ENCODE measurements at regions not wholly inside any gene's neighbourhood (a gene's known extent, or its start where the extent isn't known, plus 50 kb on each side); places are given as distances from the start of the nearest gene placed in this dataset.

DNA sequence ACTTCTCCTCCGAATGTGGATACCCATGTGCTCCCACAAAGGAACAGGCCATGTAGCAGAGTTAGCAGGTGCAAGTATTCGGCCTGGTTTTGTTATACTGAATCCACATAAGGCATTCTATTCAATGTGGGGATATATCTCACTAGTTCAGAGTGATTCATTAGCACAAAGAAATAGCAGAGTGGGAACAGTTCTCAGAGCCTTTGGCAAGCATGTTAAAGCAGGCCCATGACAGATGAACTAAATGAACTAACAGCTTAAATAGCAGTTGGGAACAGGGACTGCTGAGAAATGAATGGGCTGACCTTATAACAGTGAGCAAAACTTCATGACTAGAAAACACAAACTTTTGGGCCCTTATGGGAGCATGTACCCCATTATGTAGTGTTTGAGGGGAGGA is 352.0 kb downstream of the FLRT2 start:
- Histone ChIP-seq H3K27ac (no peak overlapping the region), H3K9me3 (ENCODE audit: insufficient read depth, low read depth) (no peaks in the 10 kb centered on the region), H3K27me3 (ENCODE audit: insufficient read depth, low read depth) (no peaks in the 10 kb centered on the region), H3K36me3 (ENCODE audit: low read depth) (no peaks in the 10 kb centered on the region), H3K4me3 (no peak overlapping the region), H3F3A (ENCODE audit: insufficient read depth, low read depth) (no peaks in the 10 kb centered on the region), H3K4me2 (no peak overlapping the region), H3K4me1 (replicated peaks; ENCODE audit: insufficient read depth) (no peaks in the 10 kb centered on the region), H3K9me2 (ENCODE audit: insufficient read depth) (no peaks in the 10 kb centered on the region), H3K79me2 (ENCODE audit: low read depth) (no peaks in the 10 kb centered on the region), H2AFZ (no peak overlapping the region), H4K20me1 (ENCODE audit: insufficient read depth) (no peaks in the 10 kb centered on the region)
- intact Hi-C loops (cut with micrococcal nuclease; ENCODE audit: unreplicated experiment), result no loop called here
- POLR2A ChIA-PET (ENCODE audit: unreplicated experiment), result no interaction called here
- no peak for DNase-seq
- no peak for TF ChIP-seq CTCF (conservative IDR thresholded peaks at IDR 0.05)
- TF ChIP-seq EZH2 (IDR thresholded peaks at IDR 0.05; ENCODE audit: low read depth), result no peak
- CTCF ChIA-PET, result no interaction called here
- no TSS peak for BruUV-seq (replicated peaks)

DNA sequence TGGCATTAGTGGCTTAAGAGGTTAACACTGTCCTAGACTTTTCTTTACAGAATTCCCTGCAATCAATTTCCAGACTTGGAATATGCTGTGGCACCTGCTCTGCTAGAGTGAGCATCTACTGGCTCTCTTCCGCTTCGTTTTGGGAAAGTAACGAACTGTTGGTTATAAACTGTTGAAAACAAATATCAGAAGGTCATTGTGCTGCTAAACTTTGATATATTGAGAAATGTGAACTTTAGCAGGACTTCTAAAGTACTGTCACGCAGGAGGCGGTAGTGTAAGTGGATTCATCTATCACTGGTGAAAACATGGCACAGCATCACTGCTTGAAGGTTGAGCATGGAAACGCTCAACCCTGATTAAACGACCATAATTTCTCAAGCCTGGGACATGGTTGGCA is 348.9 kb downstream of the FLRT2 start:
- no peak for DNase-seq
- H3K27ac ChIP-seq, result no peak overlapping the region
- intact Hi-C loops (cut with micrococcal nuclease; ENCODE audit: unreplicated experiment), result no loop called here
- H3K9me3 ChIP-seq (ENCODE audit: insufficient read depth, low read depth), result no peaks in the 10 kb centered on the region
- H4K20me1 ChIP-seq (ENCODE audit: insufficient read depth), result no peaks in the 10 kb centered on the region
- H3K4me3 ChIP-seq, result no peak overlapping the region
- H3K4me1 ChIP-seq (replicated peaks; ENCODE audit: insufficient read depth), result no peaks in the 10 kb centered on the region
- BruUV-seq (replicated peaks), result no TSS peak
- ChIA-PET CTCF (no interaction called here), POLR2A (ENCODE audit: unreplicated experiment) (no interaction called here)
- TF ChIP-seq EZH2 (IDR thresholded peaks at IDR 0.05; ENCODE audit: low read depth), result no peak
- TF ChIP-seq CTCF (conservative IDR thresholded peaks at IDR 0.05), result no peak
- H2AFZ ChIP-seq, result no peak overlapping the region
- no peaks in the 10 kb centered on the region for H3K36me3 ChIP-seq (ENCODE audit: low read depth)
- no peaks in the 10 kb centered on the region for H3K9me2 ChIP-seq (ENCODE audit: insufficient read depth)
- no peaks in the 10 kb centered on the region for H3K27me3 ChIP-seq (ENCODE audit: insufficient read depth, low read depth)
- no peaks in the 10 kb centered on the region for H3K79me2 ChIP-seq (ENCODE audit: low read depth)
- H3F3A ChIP-seq (ENCODE audit: insufficient read depth, low read depth), result no peaks in the 10 kb centered on the region
- no peak overlapping the region for H3K4me2 ChIP-seq

- H3K4me3 ChIP-seq, result no peak overlapping the region
- no peak overlapping the region for H2AFZ ChIP-seq
- ChIA-PET CTCF (no interaction called here), POLR2A (ENCODE audit: unreplicated experiment) (no interaction called here)
- no peaks in the 10 kb centered on the region for H3F3A ChIP-seq (ENCODE audit: insufficient read depth, low read depth)
- H3K4me1 ChIP-seq (replicated peaks; ENCODE audit: insufficient read depth), result no peaks in the 10 kb centered on the region
- no peaks in the 10 kb centered on the region for H3K9me3 ChIP-seq (ENCODE audit: insufficient read depth, low read depth)
- H3K36me3 ChIP-seq (ENCODE audit: low read depth), result no peaks in the 10 kb centered on the region
- no peaks in the 10 kb centered on the region for H4K20me1 ChIP-seq (ENCODE audit: insufficient read depth)
- TF ChIP-seq EZH2 (IDR thresholded peaks at IDR 0.05; ENCODE audit: low read depth) (no peak), CTCF (conservative IDR thresholded peaks at IDR 0.05) (no peak)
- H3K27ac ChIP-seq, result no peak overlapping the region
- intact Hi-C loops (cut with micrococcal nuclease; ENCODE audit: unreplicated experiment), result no loop called here
- no peak overlapping the region for H3K4me2 ChIP-seq
- H3K27me3 ChIP-seq (ENCODE audit: insufficient read depth, low read depth), result no peaks in the 10 kb centered on the region
- no peak for DNase-seq
- H3K79me2 ChIP-seq (ENCODE audit: low read depth), result no peaks in the 10 kb centered on the region
- BruUV-seq (replicated peaks), result no TSS peak
- no peaks in the 10 kb centered on the region for H3K9me2 ChIP-seq (ENCODE audit: insufficient read depth)
These were observed 343.1 kb downstream of the FLRT2 start for GRCh38 chr14:85873006-85873405.

Data from PC-9 (cell line).